ENCODE measurements at regions not wholly inside any gene's neighbourhood (a gene's known extent, or its start where the extent isn't known, plus 50 kb on each side); places are given as distances from the start of the nearest gene placed in this dataset.

- no peak for DNase-seq (ENCODE audit: low read depth)
Observed at GRCh38 chr1:86296305-86297205, 99.6 kb downstream of the ODF2L start.

GRCh38 chr1:86289746-86290145, 106.4 kb downstream of the ODF2L start:
- no peak for DNase-seq (ENCODE audit: low read depth)

- no peak for DNase-seq (ENCODE audit: low read depth)
Observed at GRCh38 chr1:86289161-86289560, 107.0 kb downstream of the ODF2L start.

GRCh38 chr1:86288586-86289147, 107.5 kb downstream of the ODF2L start:
- no peak for DNase-seq (ENCODE audit: low read depth)

GRCh38 chr1:86285796-86286195, 110.3 kb downstream of the ODF2L start:
- DNase-seq (ENCODE audit: low read depth): no peak

- no peak for DNase-seq (ENCODE audit: low read depth)
Observed at GRCh38 chr1:86282611-86283010, 113.5 kb downstream of the ODF2L start.

- no peak for DNase-seq (ENCODE audit: low read depth)
Observed at GRCh38 chr1:86277936-86278335, 118.2 kb downstream of the ODF2L start.

GRCh38 chr1:86273066-86273465, 116.5 kb upstream of the COL24A1 start:
- no peak for DNase-seq (ENCODE audit: low read depth)

- DNase-seq (ENCODE audit: low read depth): no peak
Observed at GRCh38 chr1:86272083-86272482, 115.5 kb upstream of the COL24A1 start.

GRCh38 chr1:86271046-86271445, 114.5 kb upstream of the COL24A1 start:
- no peak for DNase-seq (ENCODE audit: low read depth)

- no peak for DNase-seq (ENCODE audit: low read depth)
Observed at GRCh38 chr1:86263101-86263500, 106.5 kb upstream of the COL24A1 start.

GRCh38 chr1:86260476-86260875, 103.9 kb upstream of the COL24A1 start:
- DNase-seq (ENCODE audit: low read depth): no peak

GRCh38 chr1:86259390-86259789, 102.8 kb upstream of the COL24A1 start:
- no peak for DNase-seq (ENCODE audit: low read depth)

GRCh38 chr1:86258101-86258500, 101.5 kb upstream of the COL24A1 start:
- DNase-seq (ENCODE audit: low read depth): no peak

- DNase-seq (ENCODE audit: low read depth): no peak
Observed at GRCh38 chr1:86247597-86248279, 91.2 kb upstream of the COL24A1 start.

- no peak for DNase-seq (ENCODE audit: low read depth)
Observed at GRCh38 chr1:86245566-86246190, 89.1 kb upstream of the COL24A1 start.

GRCh38 chr1:86239894-86240293, 83.3 kb upstream of the COL24A1 start:
- DNase-seq (ENCODE audit: low read depth): no peak

- no peak for DNase-seq (ENCODE audit: low read depth)
Observed at GRCh38 chr1:86239490-86239889, 82.9 kb upstream of the COL24A1 start.

GRCh38 chr1:86238226-86238625, 81.7 kb upstream of the COL24A1 start:
- DNase-seq (ENCODE audit: low read depth): no peak

- no peak for DNase-seq (ENCODE audit: low read depth)
Observed at GRCh38 chr1:86235852-86236251, 79.3 kb upstream of the COL24A1 start.

GRCh38 chr1:86233403-86233802, 76.8 kb upstream of the COL24A1 start:
- no peak for DNase-seq (ENCODE audit: low read depth)

GRCh38 chr1:86231076-86231475, 74.5 kb upstream of the COL24A1 start:
- DNase-seq (ENCODE audit: low read depth): no peak

All from non-pigmented ciliary epithelial cell (primary cell).